Progenitor cell of endocrine pancreas (in vitro differentiated cells): ENCODE measurements at regions not wholly inside any gene's neighbourhood (a gene's known extent, or its start where the extent isn't known, plus 50 kb on each side); places are given as distances from the start of the nearest gene placed in this dataset.
A peak's percentile ranks its signal among the peaks of the same experiment; 100 is the strongest.

Experiments
- DNase-seq: peaks from one replicate; pipeline ENCODE4 v3.0.0; 2021; ENCODE audit warnings: low spot score; ENCODE audit not compliant: unreplicated experiment
- H3K27ac Mint-ChIP-seq: 2 replicates; pipeline ENCODE4 v1.8.0; 2021; ENCODE audit warnings: mild to moderate bottlenecking, moderate library complexity, mixed read lengths
- H3K27me3 Mint-ChIP-seq: 2 replicates; pipeline ENCODE4 v1.8.0; 2021; ENCODE audit warnings: mixed read lengths
- H3K36me3 Mint-ChIP-seq: 2 replicates; pipeline ENCODE4 v1.8.0; 2022; ENCODE audit warnings: mixed read lengths; ENCODE audit not compliant: insufficient read depth
- H3K4me1 Mint-ChIP-seq: 2 replicates; pipeline ENCODE4 v1.8.0; 2021; ENCODE audit warnings: low read depth, mixed read lengths
- H3K4me3 Mint-ChIP-seq: 2 replicates; pipeline ENCODE4 v1.8.0; 2021; ENCODE audit warnings: low read depth, mild to moderate bottlenecking, moderate library complexity, mixed read lengths
- H3K9me3 Mint-ChIP-seq: 2 replicates; pipeline ENCODE4 v1.8.0; 2021; ENCODE audit warnings: low read depth, mixed read lengths
- CTCF ChIP-seq: fragments of 200-600 bp; sonication (generic); IDR thresholded peaks from one replicate; pipeline ENCODE4 v1.5.0; 2021; ENCODE audit warnings: antibody characterized with exemption, mild to moderate bottlenecking; ENCODE audit not compliant: unreplicated experiment

- peaks cover 15% of the 10 kb centered on the region for H3K9me3 Mint-ChIP-seq
- no peak overlapping the region for H3K27ac Mint-ChIP-seq
- DNase-seq: no peak
Measured at GRCh38 chr11:57946628-57947027, 77.1 kb upstream of the OR9Q1 start.

GRCh38 chr11:57964660-57965059 lies 59.0 kb upstream of the OR9Q1 start:
- TF ChIP-seq CTCF: no peak
- Mint-ChIP-seq H3K9me3 (peaks cover 9% of the 10 kb centered on the region), H3K4me1 (peaks cover 12% of the 10 kb centered on the region), H3K27me3 (no peaks in the 10 kb centered on the region), H3K36me3 (peaks cover 3% of the 10 kb centered on the region), H3K27ac (no peak overlapping the region), H3K4me3 (no peak overlapping the region)
- no peak for DNase-seq

More at GRCh38 chr11:57946628-57947027, 77.1 kb upstream of the OR9Q1 start:
- Mint-ChIP-seq H3K36me3 (peaks cover 2% of the 10 kb centered on the region), H3K4me3 (no peak overlapping the region), H3K4me1 (peaks cover 11% of the 10 kb centered on the region), H3K27me3 (no peaks in the 10 kb centered on the region)
- TF ChIP-seq CTCF: no peak

- TF ChIP-seq CTCF: no peak
- Mint-ChIP-seq H3K4me1 (peaks cover 41% of the 10 kb centered on the region), H3K27ac (peak overlapping the region; percentile 92), H3K4me3 (peak overlapping the region; percentile 3), H3K9me3 (peaks cover 9% of the 10 kb centered on the region), H3K27me3 (no peaks in the 10 kb centered on the region), H3K36me3 (peaks cover 1% of the 10 kb centered on the region)
- DNase-seq: no peak
Measured at GRCh38 chr11:57971272-57972012, 52.2 kb upstream of the OR9Q1 start.

- peak overlapping the region; percentile 92 for H3K27ac Mint-ChIP-seq
- peak overlapping the region; percentile 3 for H3K4me3 Mint-ChIP-seq
- H3K27me3 Mint-ChIP-seq: no peaks in the 10 kb centered on the region
- H3K36me3 Mint-ChIP-seq: peaks cover 1% of the 10 kb centered on the region
- TF ChIP-seq CTCF: no peak
- peaks cover 6% of the 10 kb centered on the region for H3K9me3 Mint-ChIP-seq
- no peak for DNase-seq
- peaks cover 43% of the 10 kb centered on the region for H3K4me1 Mint-ChIP-seq
Measured at GRCh38 chr11:57972013-57972367, 51.7 kb upstream of the OR9Q1 start.
